GM23338 (cell line): ENCODE measurements at regions not wholly inside any gene's neighbourhood (a gene's known extent, or its start where the extent isn't known, plus 50 kb on each side); places are given as distances from the start of the nearest gene placed in this dataset.

Experiments used
- ATAC-seq: fragments of 200-7000 bp; cut with Tn5 transposase; 3 replicates; pipeline ENCODE4 v1.9.1; 2020
- DNase-seq: peaks from one replicate; pipeline ENCODE4 v3.0.0-alpha.2; 2015; ENCODE audit warnings: low spot score
- H2AFZ ChIP-seq: fragments of 200-600 bp; sonication (generic); 2 replicates; pipeline ENCODE4 v1.8.0; 2016; ENCODE audit warnings: antibody characterized with exemption, mild to moderate bottlenecking, moderate library complexity
- H3F3A ChIP-seq: fragments of 200-600 bp; sonication (generic); replicated peaks from 2 replicates; pipeline ENCODE4 v1.8.0; 2017; ENCODE audit warnings: antibody characterized with exemption, mixed run types, low read depth
- H3K27ac ChIP-seq: fragments of 200-600 bp; sonication (generic); 2 replicates; pipeline ENCODE4 v1.6.1; 2016; ENCODE audit warnings: low read depth
- H3K27me3 ChIP-seq: fragments of 200-600 bp; sonication (generic); 2 replicates; pipeline ENCODE4 v1.8.0; 2016; ENCODE audit warnings: mild to moderate bottlenecking, mixed run types, moderate library complexity; ENCODE audit not compliant: insufficient read depth
- H3K36me3 ChIP-seq: fragments of 200-600 bp; sonication (generic); 2 replicates; pipeline ENCODE4 v1.8.0; 2016; ENCODE audit warnings: mild to moderate bottlenecking; ENCODE audit not compliant: insufficient read depth
- H3K4me1 ChIP-seq: fragments of 200-600 bp; sonication (generic); 2 replicates; pipeline ENCODE4 v1.8.0; 2016; ENCODE audit warnings: mild to moderate bottlenecking, moderate library complexity; ENCODE audit not compliant: insufficient read depth
- H3K4me2 ChIP-seq: fragments of 200-600 bp; sonication (generic); 2 replicates; pipeline ENCODE4 v1.7.1; 2017; ENCODE audit warnings: mixed run types
- H3K4me3 ChIP-seq: fragments of 200-600 bp; sonication (generic); 2 replicates; pipeline ENCODE4 v1.6.1; 2016; ENCODE audit warnings: mixed run types
- H3K79me2 ChIP-seq: fragments of 200-600 bp; sonication (generic); replicated peaks from 2 replicates; pipeline ENCODE4 v1.8.0; 2017; ENCODE audit warnings: mild to moderate bottlenecking; ENCODE audit not compliant: insufficient read depth
- H3K9me2 ChIP-seq: fragments of 200-600 bp; sonication (generic); 2 replicates; pipeline ENCODE4 v1.8.0; 2017; ENCODE audit not compliant: insufficient read depth
- H4K20me1 ChIP-seq: fragments of 200-600 bp; sonication (generic); replicated peaks from 2 replicates; pipeline ENCODE4 v1.8.0; 2017; ENCODE audit warnings: mild to moderate bottlenecking; ENCODE audit not compliant: insufficient read depth
- H3K27ac Mint-ChIP-seq: 2 replicates; pipeline ENCODE4 v1.8.0; 2020; ENCODE audit warnings: inconsistent platforms, mild to moderate bottlenecking, moderate library complexity, mixed read lengths
- H3K27me3 Mint-ChIP-seq: 3 replicates; pipeline ENCODE4 v1.8.0; 2022; ENCODE audit warnings: low read depth, mild to moderate bottlenecking, moderate library complexity, mixed read lengths, inconsistent platforms; ENCODE audit not compliant: insufficient read depth, poor library complexity
- H3K36me3 Mint-ChIP-seq: 3 replicates; pipeline ENCODE4 v1.8.0; 2021; ENCODE audit warnings: low read depth, mild to moderate bottlenecking, inconsistent platforms, moderate library complexity, mixed read lengths
- H3K4me1 Mint-ChIP-seq: 3 replicates; pipeline ENCODE4 v1.8.0; 2020; ENCODE audit warnings: mild to moderate bottlenecking, inconsistent platforms, mixed read lengths
- H3K4me3 Mint-ChIP-seq: 3 replicates; pipeline ENCODE4 v1.8.0; 2021; ENCODE audit warnings: moderate library complexity, mild to moderate bottlenecking, inconsistent platforms, mixed read lengths
- H3K9me3 Mint-ChIP-seq: 3 replicates; pipeline ENCODE4 v1.8.0; 2020; ENCODE audit warnings: moderate library complexity, mild to moderate bottlenecking, inconsistent platforms, mixed read lengths
- CREB1 ChIP-seq: fragments of 250-450 bp; sonication (Bioruptor Pico); IDR thresholded peaks from 2 replicates; pipeline ENCODE4 v1.5.0; 2020; ENCODE audit warnings: low read depth, mild to moderate bottlenecking, moderate library complexity
- CTCF ChIP-seq, 2 experiments: fragments of 200-600 bp in 1 of 2; sonication (generic) in 1 of 2; conservative IDR thresholded peaks; 2 replicates each; pipeline versions ENCODE4 v1.5.1 to v1.6.1; 2016 to 2017; ENCODE audit warnings: antibody characterized with exemption in 2 of 2, low read depth in 2 of 2, mild to moderate bottlenecking in 2 of 2, moderate library complexity in 1 of 2
- EZH2 ChIP-seq: fragments of 200-600 bp; sonication (generic); IDR thresholded peaks from one replicate; pipeline ENCODE4 v1.8.0; 2017; ENCODE audit warnings: antibody characterized with exemption, mild to moderate bottlenecking, low read depth; ENCODE audit not compliant: unreplicated experiment
- EZH2phosphoT487 ChIP-seq: fragments of 200-600 bp; sonication (generic); IDR thresholded peaks from one replicate; pipeline ENCODE4 v1.8.1; 2018; ENCODE audit warnings: antibody characterized with exemption; ENCODE audit not compliant: unreplicated experiment
- JUNB ChIP-seq: IDR thresholded peaks from one replicate; pipeline ENCODE4 v1.6.1; 2016; ENCODE audit warnings: antibody characterized with exemption; ENCODE audit not compliant: unreplicated experiment
- NANOG ChIP-seq: IDR thresholded peaks from 2 replicates; pipeline ENCODE4 v1.6.1; 2016; ENCODE audit warnings: antibody characterized with exemption, borderline replicate concordance
- POLR2AphosphoS5 ChIP-seq: IDR thresholded peaks from 2 replicates; pipeline ENCODE4 v1.6.1; 2016; ENCODE audit warnings: antibody characterized with exemption, low read depth
- REST ChIP-seq: IDR thresholded peaks from one replicate; pipeline ENCODE4 v1.6.1; 2018; ENCODE audit warnings: antibody characterized with exemption; ENCODE audit not compliant: unreplicated experiment
- STAT1 ChIP-seq: IDR thresholded peaks from one replicate; pipeline ENCODE4 v1.6.1; 2016; ENCODE audit warnings: antibody characterized with exemption; ENCODE audit not compliant: unreplicated experiment
- ZNF114 ChIP-seq: fragments of 250-450 bp; sonication (Bioruptor Pico); IDR thresholded peaks from 2 replicates; pipeline ENCODE4 v1.5.0; 2020; ENCODE audit warnings: mild to moderate bottlenecking, moderate library complexity
- ZNF331 ChIP-seq: fragments of 250-450 bp; sonication (Bioruptor Pico); IDR thresholded peaks from 2 replicates; pipeline ENCODE4 v1.5.0; 2020; ENCODE audit warnings: low read depth, mild to moderate bottlenecking, moderate library complexity
- TF ChIP-seq, protein P1 (sequence below): fragments of 250-450 bp; sonication (Bioruptor Pico); IDR thresholded peaks from 2 replicates; pipeline ENCODE4 v1.5.0; 2020; ENCODE audit warnings: mild to moderate bottlenecking, moderate library complexity
- TF ChIP-seq, protein P2 (sequence below): IDR thresholded peaks from 2 replicates; pipeline ENCODE4 v1.6.1; 2016; ENCODE audit warnings: antibody characterized with exemption

DNA sequence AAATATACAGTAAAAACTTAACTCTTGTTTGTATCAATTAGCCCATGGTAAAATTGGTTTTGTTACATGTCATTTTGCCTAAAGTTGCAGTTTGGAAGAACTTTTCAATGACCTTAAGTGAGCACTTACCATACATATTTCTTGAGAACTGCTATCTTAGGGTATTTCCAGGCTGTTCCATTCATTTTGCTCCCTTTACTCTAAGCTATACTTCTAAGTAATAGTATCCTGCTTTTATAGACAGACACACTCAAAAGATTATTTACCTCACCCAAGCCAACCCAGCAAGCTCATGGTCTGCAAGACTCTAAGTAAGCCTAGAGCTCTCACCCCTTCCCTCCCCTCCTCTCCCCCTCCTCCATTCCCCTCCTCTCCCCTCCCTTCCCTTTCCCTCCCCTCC is 294.0 kb downstream of the HS3ST1 start:
- Histone ChIP-seq H4K20me1 (no peaks in the 10 kb centered on the region), H3F3A (no peaks in the 10 kb centered on the region), H3K4me2 (no peak overlapping the region), H3K36me3 (no peaks in the 10 kb centered on the region), H3K27me3 (no peaks in the 10 kb centered on the region), H3K4me3 (no peak overlapping the region), H3K27ac (no peak overlapping the region), H2AFZ (no peak overlapping the region), H3K9me2 (no peaks in the 10 kb centered on the region), H3K79me2 (no peaks in the 10 kb centered on the region), H3K4me1 (no peaks in the 10 kb centered on the region)
- no peak for TF ChIP-seq CREB1
- TF ChIP-seq, protein P1, sequence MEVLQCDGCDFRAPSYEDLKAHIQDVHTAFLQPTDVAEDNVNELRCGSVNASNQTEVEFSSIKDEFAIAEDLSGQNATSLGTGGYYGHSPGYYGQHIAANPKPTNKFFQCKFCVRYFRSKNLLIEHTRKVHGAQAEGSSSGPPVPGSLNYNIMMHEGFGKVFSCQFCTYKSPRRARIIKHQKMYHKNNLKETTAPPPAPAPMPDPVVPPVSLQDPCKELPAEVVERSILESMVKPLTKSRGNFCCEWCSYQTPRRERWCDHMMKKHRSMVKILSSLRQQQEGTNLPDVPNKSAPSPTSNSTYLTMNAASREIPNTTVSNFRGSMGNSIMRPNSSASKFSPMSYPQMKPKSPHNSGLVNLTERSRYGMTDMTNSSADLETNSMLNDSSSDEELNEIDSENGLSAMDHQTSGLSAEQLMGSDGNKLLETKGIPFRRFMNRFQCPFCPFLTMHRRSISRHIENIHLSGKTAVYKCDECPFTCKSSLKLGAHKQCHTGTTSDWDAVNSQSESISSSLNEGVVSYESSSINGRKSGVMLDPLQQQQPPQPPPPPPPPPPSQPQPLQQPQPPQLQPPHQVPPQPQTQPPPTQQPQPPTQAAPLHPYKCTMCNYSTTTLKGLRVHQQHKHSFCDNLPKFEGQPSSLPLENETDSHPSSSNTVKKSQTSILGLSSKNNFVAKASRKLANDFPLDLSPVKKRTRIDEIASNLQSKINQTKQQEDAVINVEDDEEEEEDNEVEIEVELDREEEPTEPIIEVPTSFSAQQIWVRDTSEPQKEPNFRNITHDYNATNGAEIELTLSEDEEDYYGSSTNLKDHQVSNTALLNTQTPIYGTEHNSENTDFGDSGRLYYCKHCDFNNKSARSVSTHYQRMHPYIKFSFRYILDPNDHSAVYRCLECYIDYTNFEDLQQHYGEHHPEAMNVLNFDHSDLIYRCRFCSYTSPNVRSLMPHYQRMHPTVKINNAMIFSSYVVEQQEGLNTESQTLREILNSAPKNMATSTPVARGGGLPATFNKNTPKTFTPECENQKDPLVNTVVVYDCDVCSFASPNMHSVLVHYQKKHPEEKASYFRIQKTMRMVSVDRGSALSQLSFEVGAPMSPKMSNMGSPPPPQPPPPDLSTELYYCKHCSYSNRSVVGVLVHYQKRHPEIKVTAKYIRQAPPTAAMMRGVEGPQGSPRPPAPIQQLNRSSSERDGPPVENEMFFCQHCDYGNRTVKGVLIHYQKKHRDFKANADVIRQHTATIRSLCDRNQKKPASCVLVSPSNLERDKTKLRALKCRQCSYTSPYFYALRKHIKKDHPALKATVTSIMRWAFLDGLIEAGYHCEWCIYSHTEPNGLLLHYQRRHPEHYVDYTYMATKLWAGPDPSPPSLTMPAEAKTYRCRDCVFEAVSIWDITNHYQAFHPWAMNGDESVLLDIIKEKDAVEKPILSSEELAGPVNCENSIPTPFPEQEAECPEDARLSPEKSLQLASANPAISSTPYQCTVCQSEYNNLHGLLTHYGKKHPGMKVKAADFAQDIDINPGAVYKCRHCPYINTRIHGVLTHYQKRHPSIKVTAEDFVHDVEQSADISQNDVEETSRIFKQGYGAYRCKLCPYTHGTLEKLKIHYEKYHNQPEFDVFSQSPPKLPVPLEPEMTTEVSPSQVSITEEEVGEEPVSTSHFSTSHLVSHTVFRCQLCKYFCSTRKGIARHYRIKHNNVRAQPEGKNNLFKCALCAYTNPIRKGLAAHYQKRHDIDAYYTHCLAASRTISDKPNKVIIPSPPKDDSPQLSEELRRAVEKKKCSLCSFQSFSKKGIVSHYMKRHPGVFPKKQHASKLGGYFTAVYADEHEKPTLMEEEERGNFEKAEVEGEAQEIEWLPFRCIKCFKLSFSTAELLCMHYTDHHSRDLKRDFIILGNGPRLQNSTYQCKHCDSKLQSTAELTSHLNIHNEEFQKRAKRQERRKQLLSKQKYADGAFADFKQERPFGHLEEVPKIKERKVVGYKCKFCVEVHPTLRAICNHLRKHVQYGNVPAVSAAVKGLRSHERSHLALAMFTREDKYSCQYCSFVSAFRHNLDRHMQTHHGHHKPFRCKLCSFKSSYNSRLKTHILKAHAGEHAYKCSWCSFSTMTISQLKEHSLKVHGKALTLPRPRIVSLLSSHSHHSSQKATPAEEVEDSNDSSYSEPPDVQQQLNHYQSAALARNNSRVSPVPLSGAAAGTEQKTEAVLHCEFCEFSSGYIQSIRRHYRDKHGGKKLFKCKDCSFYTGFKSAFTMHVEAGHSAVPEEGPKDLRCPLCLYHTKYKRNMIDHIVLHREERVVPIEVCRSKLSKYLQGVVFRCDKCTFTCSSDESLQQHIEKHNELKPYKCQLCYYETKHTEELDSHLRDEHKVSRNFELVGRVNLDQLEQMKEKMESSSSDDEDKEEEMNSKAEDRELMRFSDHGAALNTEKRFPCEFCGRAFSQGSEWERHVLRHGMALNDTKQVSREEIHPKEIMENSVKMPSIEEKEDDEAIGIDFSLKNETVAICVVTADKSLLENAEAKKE (CRISPR knock-in tag), result no peak
- TF ChIP-seq NANOG, result no peak
- TF ChIP-seq STAT1, result no peak
- no peak for TF ChIP-seq JUNB
- no peak for TF ChIP-seq POLR2AphosphoS5
- no peak for TF ChIP-seq REST
- TF ChIP-seq, protein P2, sequence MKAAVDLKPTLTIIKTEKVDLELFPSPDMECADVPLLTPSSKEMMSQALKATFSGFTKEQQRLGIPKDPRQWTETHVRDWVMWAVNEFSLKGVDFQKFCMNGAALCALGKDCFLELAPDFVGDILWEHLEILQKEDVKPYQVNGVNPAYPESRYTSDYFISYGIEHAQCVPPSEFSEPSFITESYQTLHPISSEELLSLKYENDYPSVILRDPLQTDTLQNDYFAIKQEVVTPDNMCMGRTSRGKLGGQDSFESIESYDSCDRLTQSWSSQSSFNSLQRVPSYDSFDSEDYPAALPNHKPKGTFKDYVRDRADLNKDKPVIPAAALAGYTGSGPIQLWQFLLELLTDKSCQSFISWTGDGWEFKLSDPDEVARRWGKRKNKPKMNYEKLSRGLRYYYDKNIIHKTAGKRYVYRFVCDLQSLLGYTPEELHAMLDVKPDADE, result no peak
- TF ChIP-seq CTCF (conservative IDR thresholded peaks at IDR 0.05; ENCODE audit: low read depth in 2 of 2), result no peak
- no peak for TF ChIP-seq ZNF331 (CRISPR knock-in tag)
- no peak for TF ChIP-seq ZNF114 (CRISPR knock-in tag)
- no peak for TF ChIP-seq EZH2phosphoT487
- TF ChIP-seq EZH2, result no peak
- no peaks in the 10 kb centered on the region for H3K36me3 Mint-ChIP-seq
- no peak overlapping the region for H3K27ac Mint-ChIP-seq
- no peak for DNase-seq
- no peaks in the 10 kb centered on the region; the same call in 2 of the 3 replicates for H3K9me3 Mint-ChIP-seq
- peaks cover 3% of the 10 kb centered on the region for H3K27me3 Mint-ChIP-seq
- no peak overlapping the region for H3K4me3 Mint-ChIP-seq
- ATAC-seq, result no peak
- H3K4me1 Mint-ChIP-seq, result no peaks in the 10 kb centered on the region; the same call in 2 of the 3 replicates
